GM18858 (cell line): ENCODE measurements at regions not wholly inside any gene's neighbourhood (a gene's known extent, or its start where the extent isn't known, plus 50 kb on each side); places are given as distances from the start of the nearest gene placed in this dataset.
"Not testable (repeated sequence)": the region's sequence is repeated elsewhere in the genome, so short reads cannot be mapped to it uniquely, and the experiment has no call there.

ENCODE experiments used
- ATAC-seq: cut with Tn5 transposase; IDR thresholded peaks from one replicate; pipeline ENCODE4 v1.9.1; 2021; ENCODE audit not compliant: unreplicated experiment

DNA sequence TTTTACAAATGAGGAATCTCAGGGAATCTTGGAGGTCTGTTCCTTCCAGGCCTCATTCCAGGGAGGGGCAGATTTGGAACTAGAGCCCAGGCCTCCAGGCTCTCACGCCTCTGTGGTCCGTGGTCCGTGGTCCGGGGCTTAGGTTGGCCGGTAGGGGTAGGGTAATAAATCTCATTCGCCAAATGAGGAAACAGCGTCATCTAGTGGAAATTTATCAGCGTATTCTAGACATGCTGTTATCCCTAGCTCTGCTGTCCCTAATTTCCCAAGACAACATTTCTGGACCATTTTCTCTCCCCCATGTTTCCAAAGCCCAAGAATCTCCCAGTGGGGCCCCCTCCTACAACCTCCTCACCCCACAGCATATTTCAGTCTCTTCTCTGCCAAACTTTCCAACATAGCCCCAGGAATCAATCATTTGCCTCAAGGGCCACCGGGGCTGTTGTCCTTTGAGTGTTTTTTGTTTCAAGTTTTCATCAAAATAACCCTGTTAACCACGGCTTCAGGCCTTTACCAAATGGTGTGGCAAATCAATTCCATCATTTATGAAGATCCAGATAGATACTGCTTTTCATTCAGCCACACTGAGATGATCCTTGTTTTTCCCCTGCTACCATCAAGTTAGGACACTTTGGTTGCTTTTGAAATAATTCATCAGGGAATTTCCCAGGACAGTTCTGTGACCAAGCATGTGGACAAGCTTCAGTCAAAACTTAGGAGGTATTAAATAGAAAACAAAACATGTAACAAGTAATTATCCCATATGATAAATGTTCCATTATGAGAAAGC, 126.8 kb downstream of the ALDH8A1 start:
- ATAC-seq: peak; percentile 73

GRCh38 chr6:134821928-134822864, 127.7 kb downstream of the ALDH8A1 start:
- no peak for ATAC-seq

GRCh38 chr6:134821397-134821796, 128.5 kb downstream of the ALDH8A1 start:
- no peak for ATAC-seq

GRCh38 chr6:134819863-134820800, 129.8 kb downstream of the ALDH8A1 start:
- no peak for ATAC-seq

DNA sequence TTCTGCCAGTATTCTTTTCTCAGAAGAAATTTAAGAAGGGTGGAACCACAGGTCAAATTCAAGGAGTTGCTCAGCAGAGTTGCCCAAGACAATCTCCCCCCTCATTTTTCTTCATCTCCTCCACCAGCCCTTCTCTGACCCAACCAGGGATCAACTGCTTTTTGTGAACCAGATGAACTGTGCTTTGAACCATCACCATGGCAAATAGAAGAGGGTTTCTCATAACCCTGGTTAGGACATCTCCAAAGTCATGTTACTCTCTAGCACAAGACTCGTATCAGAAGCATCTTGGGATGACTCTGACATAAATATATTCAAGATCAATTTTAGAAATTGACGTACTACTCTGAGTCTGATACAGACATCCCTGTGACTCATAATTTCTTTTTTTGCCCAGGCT, 130.7 kb downstream of the ALDH8A1 start:
- no peak for ATAC-seq

DNA sequence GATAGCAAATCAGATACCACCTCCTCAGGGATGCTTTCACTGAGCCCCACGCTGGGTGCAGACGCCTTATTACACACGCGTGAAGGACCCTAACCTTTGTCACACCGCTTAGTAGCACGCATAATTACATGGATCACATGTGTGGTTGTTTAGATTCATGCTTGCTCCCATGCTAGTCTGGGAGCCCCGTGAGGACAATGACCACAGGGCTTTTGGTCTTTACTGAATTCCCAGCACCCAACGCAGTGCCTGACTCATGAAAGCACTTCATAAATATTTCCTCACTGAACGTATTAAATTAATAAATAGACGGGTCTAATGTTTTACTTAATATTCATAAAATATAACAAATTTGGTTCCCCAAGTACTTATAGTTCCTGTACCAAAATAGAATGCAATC, 132.5 kb downstream of the ALDH8A1 start:
- no peak for ATAC-seq

- ATAC-seq: no peak
Observed at GRCh38 chr6:134816780-134817179, 133.1 kb downstream of the ALDH8A1 start.

DNA sequence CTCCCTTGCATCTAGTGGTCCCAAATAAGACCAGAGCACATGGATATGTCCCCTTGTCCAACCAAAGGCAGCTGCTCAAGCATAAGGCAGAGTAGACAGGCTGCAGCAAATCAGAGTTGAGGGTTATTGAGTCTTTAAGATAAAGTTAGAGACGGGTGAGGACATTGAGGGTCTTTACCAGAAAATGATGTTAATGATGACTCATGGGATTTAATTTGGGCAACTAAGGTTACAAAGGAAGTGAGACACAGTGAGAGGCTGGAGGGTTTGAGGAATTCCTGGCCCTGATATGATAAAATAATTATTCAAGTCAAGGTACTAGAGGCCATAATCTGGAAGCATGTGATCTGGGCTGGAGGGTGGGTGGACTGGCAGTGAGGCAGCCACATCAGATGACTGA, 133.6 kb downstream of the ALDH8A1 start:
- no peak for ATAC-seq

- ATAC-seq: no peak
Observed at GRCh38 chr6:134814076-134814695, 135.7 kb downstream of the ALDH8A1 start.

- ATAC-seq: no peak
Observed at GRCh38 chr6:134813146-134813545, 136.8 kb downstream of the ALDH8A1 start.

DNA sequence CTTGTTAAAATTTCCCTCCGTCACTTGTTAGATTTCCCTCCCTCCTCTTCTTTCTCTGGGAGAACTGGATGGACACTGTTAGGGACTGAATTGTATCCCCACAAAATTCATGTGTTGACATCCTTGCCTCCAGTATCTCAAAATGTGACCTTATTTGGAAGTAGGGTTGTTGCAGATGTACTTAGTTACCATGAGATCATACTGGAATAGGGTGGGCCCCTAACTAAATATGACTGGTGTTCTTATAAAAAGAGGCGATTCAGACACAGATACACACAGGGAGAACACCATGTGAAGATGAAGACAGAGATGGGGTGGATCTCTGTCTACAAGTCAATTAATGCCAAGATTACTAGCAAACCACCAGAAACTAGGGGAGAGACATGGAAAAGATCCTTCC, 139.5 kb downstream of the ALDH8A1 start:
- ATAC-seq: no peak

DNA sequence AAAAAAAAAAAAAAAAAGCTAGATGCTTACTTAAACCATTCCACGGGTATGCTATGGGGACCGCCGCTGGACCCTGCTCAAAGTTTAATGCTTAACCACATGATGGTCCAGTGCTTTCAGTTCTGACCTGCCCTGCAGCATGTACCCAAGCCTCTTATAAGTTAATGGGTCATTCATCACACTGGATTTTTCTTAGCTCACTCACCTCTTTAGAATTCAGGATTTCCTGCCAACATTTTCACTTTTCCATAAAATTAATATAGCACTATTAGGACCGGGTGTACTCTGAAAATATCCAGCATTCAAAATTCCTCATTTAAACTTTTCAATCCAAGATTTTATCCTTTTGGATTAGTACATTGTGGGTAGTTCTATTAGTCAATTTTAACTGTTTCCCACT, 140.8 kb downstream of the ALDH8A1 start:
- no peak for ATAC-seq

DNA sequence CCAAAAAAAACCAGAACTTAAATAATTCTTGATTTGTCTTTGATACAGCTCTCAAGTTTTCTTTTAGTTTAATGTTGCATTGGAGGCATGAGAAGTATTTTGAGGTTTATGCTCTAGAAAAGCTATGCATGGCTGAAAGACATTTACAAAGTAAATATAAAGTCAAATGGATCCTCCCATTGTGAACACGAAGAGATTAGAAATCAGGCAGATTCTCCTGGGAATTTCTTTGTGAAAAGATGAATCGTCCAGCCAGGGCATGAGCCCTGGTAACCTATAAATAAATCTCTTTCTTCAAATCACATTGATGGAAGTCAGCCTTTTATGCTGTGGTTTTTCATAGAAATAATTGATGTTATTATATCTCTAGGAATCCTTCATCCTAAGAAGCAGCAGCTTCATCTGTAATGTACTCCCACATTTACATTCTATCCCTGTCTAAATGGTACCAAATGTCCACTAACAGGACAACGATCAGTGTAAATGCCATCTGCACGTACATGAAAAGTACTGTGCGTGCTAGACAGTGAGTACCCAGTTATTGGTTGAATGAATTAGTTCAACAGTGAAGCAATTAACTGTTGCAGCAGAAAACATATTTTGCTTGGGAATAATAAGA, 143.6 kb downstream of the ALDH8A1 start:
- no peak for ATAC-seq

DNA sequence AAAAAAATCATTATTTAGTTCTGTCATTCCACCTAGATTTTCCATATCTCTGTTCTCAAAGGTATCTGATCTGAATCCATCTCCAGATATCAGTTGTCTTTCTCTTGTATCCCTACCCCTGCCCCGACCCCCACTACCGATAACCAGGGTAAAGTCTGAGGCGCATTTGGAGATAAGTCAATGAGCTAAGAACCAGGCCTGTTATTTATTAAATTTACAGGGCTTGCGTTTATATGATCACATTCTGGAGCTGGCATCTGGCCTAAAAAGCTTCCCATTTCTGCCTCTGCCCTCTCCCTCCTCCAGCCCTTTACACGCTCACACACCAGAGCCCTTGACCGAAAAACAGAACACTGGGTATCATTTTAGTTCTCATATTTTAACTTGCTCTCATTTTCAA, 144.7 kb downstream of the ALDH8A1 start:
- no peak for ATAC-seq

- ATAC-seq: not testable (repeated sequence)
Observed at GRCh38 chr6:134804311-134804710, 145.6 kb downstream of the ALDH8A1 start.

GRCh38 chr6:134802426-134803058, 147.4 kb downstream of the ALDH8A1 start:
- ATAC-seq: no peak

- ATAC-seq: no peak
Observed at GRCh38 chr6:134797400-134798113, 152.3 kb downstream of the ALDH8A1 start.

DNA sequence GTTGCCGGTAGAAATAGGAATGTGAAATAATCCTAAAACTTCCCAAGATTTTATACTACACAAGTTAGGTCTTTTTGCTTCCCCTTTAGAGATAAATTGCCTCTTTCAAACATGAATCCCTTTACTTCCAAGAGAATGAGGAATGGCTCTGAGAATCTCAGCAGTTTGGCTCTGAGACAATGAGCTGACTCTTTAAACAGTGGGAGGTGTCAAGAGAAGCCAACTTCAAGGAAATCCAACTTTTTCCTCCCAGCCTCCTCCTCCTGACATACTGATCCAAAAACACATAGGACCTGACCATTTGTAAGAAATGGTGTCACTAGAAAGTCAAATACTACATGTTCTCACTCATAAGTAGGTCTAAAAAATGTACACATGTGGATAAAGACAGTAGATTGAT, 154.2 kb downstream of the ALDH8A1 start:
- no peak for ATAC-seq

GRCh38 chr6:134795001-134795400, 154.9 kb downstream of the ALDH8A1 start:
- ATAC-seq: no peak
